HepG2 (cell line): ENCODE measurements at regions not wholly inside any gene's neighbourhood (a gene's known extent, or its start where the extent isn't known, plus 50 kb on each side); places are given as distances from the start of the nearest gene placed in this dataset.

Experiments used
- HDAC1 ChIP-seq: sonication (generic); formaldehyde crosslinking; IDR thresholded peaks from 2 replicates; pipeline ENCODE4 v1.5.1; 2020; ENCODE audit warnings: mild to moderate bottlenecking, missing genetic modification reagents
- NFE2 ChIP-seq: sonication (generic); formaldehyde crosslinking; IDR thresholded peaks from 2 replicates; pipeline ENCODE4 v1.4.0; 2020; ENCODE audit warnings: missing genetic modification reagents
- SMAD3 ChIP-seq: sonication (generic); formaldehyde crosslinking; IDR thresholded peaks from 2 replicates; pipeline ENCODE4 v1.4.0; 2020; ENCODE audit warnings: missing genetic modification reagents
- SOX6 ChIP-seq, 2 experiments: fragments of 450-650 bp in 1 of 2; sonication (generic) in 1 of 2; formaldehyde crosslinking in 1 of 2; IDR thresholded peaks; 2 replicates each; pipeline versions ENCODE4 v1.4.0 to v1.6.1; 2017 to 2020; ENCODE audit warnings: antibody characterized with exemption in 1 of 2, mild to moderate bottlenecking in 1 of 2, missing genetic modification reagents in 1 of 2
- ZC3H4 ChIP-seq: sonication (generic); formaldehyde crosslinking; IDR thresholded peaks from 2 replicates; pipeline ENCODE4 v1.4.0; 2020; ENCODE audit warnings: missing genetic modification reagents, borderline replicate concordance
- TF ChIP-seq, protein P1 (sequence below): sonication (generic); formaldehyde crosslinking; IDR thresholded peaks from 2 replicates; pipeline ENCODE4 v1.5.0; 2020; ENCODE audit warnings: mild to moderate bottlenecking, missing genetic modification reagents, moderate library complexity

DNA sequence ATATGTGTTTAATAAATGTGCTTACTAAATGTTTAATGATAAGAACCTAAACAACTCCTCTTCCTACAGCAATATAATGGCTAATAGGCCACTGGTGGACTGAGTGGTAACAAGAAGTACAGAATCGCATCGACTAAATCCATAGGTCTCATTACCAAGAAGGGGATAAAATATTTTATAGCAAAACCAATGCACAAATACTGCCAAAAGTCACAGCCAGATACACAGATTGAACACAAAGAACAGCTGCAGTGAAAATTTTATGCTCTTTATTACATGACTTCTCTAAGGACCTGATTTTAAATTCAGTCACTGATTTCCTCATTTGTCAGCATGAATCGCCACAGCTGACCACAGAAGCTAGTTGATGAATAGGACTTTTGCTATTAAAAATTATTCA lies 285.4 kb downstream of the DHX15 start:
- TF ChIP-seq SMAD3 (no peak), SOX6 (IDR thresholded peaks at IDR 0.05) (no peak), SOX6 (CRISPR knock-in tag; IDR thresholded peaks at IDR 0.05) (no peak), HDAC1 (CRISPR knock-in tag) (no peak), NFE2 (CRISPR knock-in tag) (no peak), ZC3H4 (CRISPR knock-in tag) (no peak)
- TF ChIP-seq, protein P1, sequence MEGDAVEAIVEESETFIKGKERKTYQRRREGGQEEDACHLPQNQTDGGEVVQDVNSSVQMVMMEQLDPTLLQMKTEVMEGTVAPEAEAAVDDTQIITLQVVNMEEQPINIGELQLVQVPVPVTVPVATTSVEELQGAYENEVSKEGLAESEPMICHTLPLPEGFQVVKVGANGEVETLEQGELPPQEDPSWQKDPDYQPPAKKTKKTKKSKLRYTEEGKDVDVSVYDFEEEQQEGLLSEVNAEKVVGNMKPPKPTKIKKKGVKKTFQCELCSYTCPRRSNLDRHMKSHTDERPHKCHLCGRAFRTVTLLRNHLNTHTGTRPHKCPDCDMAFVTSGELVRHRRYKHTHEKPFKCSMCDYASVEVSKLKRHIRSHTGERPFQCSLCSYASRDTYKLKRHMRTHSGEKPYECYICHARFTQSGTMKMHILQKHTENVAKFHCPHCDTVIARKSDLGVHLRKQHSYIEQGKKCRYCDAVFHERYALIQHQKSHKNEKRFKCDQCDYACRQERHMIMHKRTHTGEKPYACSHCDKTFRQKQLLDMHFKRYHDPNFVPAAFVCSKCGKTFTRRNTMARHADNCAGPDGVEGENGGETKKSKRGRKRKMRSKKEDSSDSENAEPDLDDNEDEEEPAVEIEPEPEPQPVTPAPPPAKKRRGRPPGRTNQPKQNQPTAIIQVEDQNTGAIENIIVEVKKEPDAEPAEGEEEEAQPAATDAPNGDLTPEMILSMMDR (CRISPR knock-in tag): no peak
